HFF-Myc (cell line): ENCODE measurements at regions not wholly inside any gene's neighbourhood (a gene's known extent, or its start where the extent isn't known, plus 50 kb on each side); places are given as distances from the start of the nearest gene placed in this dataset.
"Not testable (repeated sequence)": the region's sequence is repeated elsewhere in the genome, so short reads cannot be mapped to it uniquely, and the experiment has no call there.

Experiments
- DNase-seq: peaks from one replicate; pipeline ENCODE4 v3.0.0-alpha.2; 2011; ENCODE audit warnings: low read depth; ENCODE audit errors: extremely low read depth
- H3K4me3 ChIP-seq: replicated peaks from 2 replicates; pipeline ENCODE4 v1.5.1; 2011; ENCODE audit warnings: low read depth, mild to moderate bottlenecking, control low read depth, low read length
- CTCF ChIP-seq: IDR thresholded peaks from 2 replicates; pipeline ENCODE4 v1.5.1; 2012; ENCODE audit warnings: mild to moderate bottlenecking, low read depth, low read length, control low read depth; ENCODE audit errors: missing control alignments

DNA sequence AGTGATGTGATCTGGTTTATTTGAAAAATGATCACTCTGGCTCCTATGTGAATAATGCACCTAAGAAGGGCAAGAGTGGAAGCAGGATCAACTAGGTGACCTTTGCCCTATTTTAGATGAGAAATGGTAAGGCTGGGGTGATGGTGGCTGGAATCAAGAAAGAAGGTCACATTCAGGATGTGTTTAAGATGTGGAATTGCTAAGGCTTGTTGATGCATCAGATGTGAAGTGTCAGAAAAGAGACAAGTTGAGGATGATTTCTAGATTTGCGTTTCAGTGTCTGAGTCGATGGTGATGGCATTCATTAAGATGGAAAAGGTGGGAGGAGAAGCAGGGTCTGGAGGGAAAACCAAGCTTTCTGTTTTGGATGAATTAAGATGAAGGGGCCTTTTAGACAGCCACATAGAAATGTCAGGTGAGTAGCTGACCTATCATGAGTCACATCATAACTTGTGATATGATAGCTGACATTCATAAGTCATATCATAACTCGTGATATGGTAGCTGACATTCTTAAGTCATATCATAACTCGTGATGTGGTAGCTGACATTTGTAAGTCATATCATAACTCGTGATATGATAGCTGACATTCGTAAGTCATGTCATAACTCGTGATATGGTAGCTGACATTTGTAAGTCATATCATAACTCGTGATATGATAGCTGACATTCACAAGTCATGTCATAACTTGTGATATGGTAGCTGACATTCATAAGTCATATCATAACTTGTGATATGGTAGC lies 101.2 kb upstream of the SEC11C start:
- H3K4me3 ChIP-seq: no peak overlapping the region
- no peak for TF ChIP-seq CTCF
- DNase-seq: no peak

GRCh38 chr18:59039040-59039320 lies 100.7 kb upstream of the SEC11C start:
- H3K4me3 ChIP-seq, DNase-seq: not testable (repeated sequence)

GRCh38 chr18:59039449-59039848 lies 100.2 kb upstream of the SEC11C start:
- TF ChIP-seq CTCF: no peak
- DNase-seq: no peak
- H3K4me3 ChIP-seq: no peak overlapping the region

GRCh38 chr18:59040770-59041148 lies 98.9 kb upstream of the SEC11C start:
- no peak for DNase-seq
- TF ChIP-seq CTCF: no peak
- no peak overlapping the region for H3K4me3 ChIP-seq

DNA sequence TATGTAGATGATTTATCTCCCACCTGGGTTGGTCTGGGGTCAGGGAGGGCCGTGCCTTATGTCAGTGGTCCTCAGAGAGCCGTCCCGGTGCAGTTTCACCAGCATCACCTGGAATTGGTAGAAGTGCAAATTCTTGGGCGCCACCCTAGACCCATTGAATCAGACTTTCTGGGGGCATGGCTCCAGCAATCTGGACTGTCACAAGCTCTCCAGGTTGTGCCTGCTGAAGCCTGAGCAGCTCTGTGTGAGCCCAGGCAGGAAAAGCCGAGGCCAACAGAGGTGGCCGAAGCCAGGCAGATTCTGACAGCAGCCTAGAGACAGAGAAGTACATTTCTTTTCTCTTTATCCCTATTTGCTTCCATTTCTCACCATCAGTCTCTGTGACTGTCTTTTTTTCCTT lies 98.4 kb upstream of the SEC11C start:
- H3K4me3 ChIP-seq: no peak overlapping the region
- DNase-seq: no peak
- TF ChIP-seq CTCF: no peak

DNA sequence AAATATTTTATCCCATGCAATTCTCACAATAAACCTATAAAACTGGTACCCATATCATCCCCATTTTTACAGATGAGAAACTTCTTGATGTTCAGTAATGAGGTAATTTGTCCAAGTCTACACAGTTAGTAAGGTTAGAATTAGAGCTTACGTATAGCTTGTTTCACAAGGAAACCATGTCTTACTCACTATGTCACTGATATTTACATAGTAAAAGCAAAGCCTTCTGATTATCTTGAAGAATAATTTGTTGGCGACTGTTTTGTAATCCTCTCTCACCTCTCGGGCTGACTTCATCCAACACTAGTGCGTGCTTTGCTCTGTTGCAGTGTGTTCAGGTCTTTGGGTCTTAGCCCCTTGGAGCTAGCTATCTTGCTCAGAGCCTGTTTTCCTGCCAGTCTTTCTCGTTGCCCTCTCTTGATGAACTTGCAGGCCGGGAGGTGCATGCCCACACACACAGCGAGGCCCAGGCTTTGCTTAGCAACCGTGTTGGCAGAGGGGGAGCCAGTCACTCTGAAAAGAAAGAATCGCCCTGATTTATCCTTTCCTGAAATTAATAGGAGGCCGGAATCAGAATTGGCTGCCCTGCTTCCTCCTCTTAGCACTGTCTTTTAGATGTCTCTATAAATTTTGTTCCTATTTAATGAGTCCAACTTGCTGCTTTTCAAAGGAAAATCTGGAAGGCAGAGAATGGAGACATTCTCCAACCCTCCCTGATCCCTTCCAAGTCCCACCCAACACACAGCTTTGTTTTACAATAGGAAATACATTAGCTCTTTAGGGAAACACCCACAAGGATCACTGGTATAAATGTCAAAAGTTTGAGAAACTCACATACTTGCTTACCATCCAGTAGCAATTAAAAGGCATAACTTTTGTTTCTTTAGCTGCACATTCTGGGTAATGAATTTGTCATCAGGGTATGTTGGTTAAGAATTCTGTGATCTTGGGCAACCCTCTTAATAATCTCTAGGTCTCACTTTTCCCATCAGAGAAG lies 97.6 kb upstream of the SEC11C start:
- no peak for DNase-seq
- H3K4me3 ChIP-seq: no peak overlapping the region
- no peak for TF ChIP-seq CTCF

GRCh38 chr18:59044855-59045254 lies 94.8 kb upstream of the SEC11C start:
- H3K4me3 ChIP-seq: no peak overlapping the region
- no peak for DNase-seq
- TF ChIP-seq CTCF: no peak
